ENCODE measurements at regions not wholly inside any gene's neighbourhood (a gene's known extent, or its start where the extent isn't known, plus 50 kb on each side); places are given as distances from the start of the nearest gene placed in this dataset.
A peak's percentile ranks its signal among the peaks of the same experiment; 100 is the strongest.

- Histone ChIP-seq H3K4me1 (ENCODE audit: control insufficient read depth, insufficient read depth, low read length) (no peaks in the 10 kb centered on the region), H3K27ac (ENCODE audit: low read depth, low read length) (no peak overlapping the region), H3K4me3 (ENCODE audit: low read length) (no peak overlapping the region), H3K36me3 (ENCODE audit: control insufficient read depth, insufficient read depth, low read length) (no peaks in the 10 kb centered on the region), H3K27me3 (ENCODE audit: control insufficient read depth, insufficient read depth, low read length) (no peaks in the 10 kb centered on the region), H3K9ac (ENCODE audit: low read length) (no peak overlapping the region)
Measured at GRCh38 chr20:23223908-23224580, 126.5 kb upstream of the NXT1 start.

GRCh38 chr20:23222531-23223200 is 127.9 kb upstream of the NXT1 start:
- Histone ChIP-seq H3K36me3 (ENCODE audit: control insufficient read depth, insufficient read depth, low read length) (no peaks in the 10 kb centered on the region), H3K9ac (ENCODE audit: low read length) (no peak overlapping the region), H3K4me3 (ENCODE audit: low read length) (no peak overlapping the region), H3K27ac (ENCODE audit: low read depth, low read length) (no peak overlapping the region), H3K4me1 (ENCODE audit: control insufficient read depth, insufficient read depth, low read length) (no peaks in the 10 kb centered on the region), H3K27me3 (ENCODE audit: control insufficient read depth, insufficient read depth, low read length) (no peaks in the 10 kb centered on the region)

GRCh38 chr20:23217023-23217422 is 130.9 kb upstream of the CD93 start:
- Histone ChIP-seq H3K4me1 (ENCODE audit: control insufficient read depth, insufficient read depth, low read length) (no peaks in the 10 kb centered on the region), H3K4me3 (ENCODE audit: low read length) (no peak overlapping the region), H3K27me3 (ENCODE audit: control insufficient read depth, insufficient read depth, low read length) (no peaks in the 10 kb centered on the region), H3K9ac (ENCODE audit: low read length) (no peak overlapping the region), H3K27ac (ENCODE audit: low read depth, low read length) (no peak overlapping the region), H3K36me3 (ENCODE audit: control insufficient read depth, insufficient read depth, low read length) (no peaks in the 10 kb centered on the region)

- Histone ChIP-seq H3K4me3 (ENCODE audit: low read length) (no peak overlapping the region), H3K27me3 (ENCODE audit: control insufficient read depth, insufficient read depth, low read length) (no peaks in the 10 kb centered on the region), H3K27ac (ENCODE audit: low read depth, low read length) (no peak overlapping the region), H3K4me1 (ENCODE audit: control insufficient read depth, insufficient read depth, low read length) (no peaks in the 10 kb centered on the region), H3K9ac (ENCODE audit: low read length) (no peak overlapping the region), H3K36me3 (ENCODE audit: control insufficient read depth, insufficient read depth, low read length) (no peaks in the 10 kb centered on the region)
Measured at GRCh38 chr20:23215344-23215995, 129.3 kb upstream of the CD93 start.

GRCh38 chr20:23214903-23215302 is 128.8 kb upstream of the CD93 start:
- no peaks in the 10 kb centered on the region for H3K4me1 ChIP-seq (ENCODE audit: control insufficient read depth, insufficient read depth, low read length)
- no peaks in the 10 kb centered on the region for H3K27me3 ChIP-seq (ENCODE audit: control insufficient read depth, insufficient read depth, low read length)
- no peak overlapping the region for H3K4me3 ChIP-seq (ENCODE audit: low read length)
- H3K9ac ChIP-seq (ENCODE audit: low read length) = no peak overlapping the region
- no peak overlapping the region for H3K27ac ChIP-seq (ENCODE audit: low read depth, low read length)
- no peaks in the 10 kb centered on the region for H3K36me3 ChIP-seq (ENCODE audit: control insufficient read depth, insufficient read depth, low read length)

GRCh38 chr20:23212464-23212995 is 126.4 kb upstream of the CD93 start:
- H3K36me3 ChIP-seq (ENCODE audit: control insufficient read depth, insufficient read depth, low read length) = no peaks in the 10 kb centered on the region
- no peak overlapping the region for H3K27ac ChIP-seq (ENCODE audit: low read depth, low read length)
- H3K27me3 ChIP-seq (ENCODE audit: control insufficient read depth, insufficient read depth, low read length) = no peaks in the 10 kb centered on the region
- no peak overlapping the region for H3K9ac ChIP-seq (ENCODE audit: low read length)
- H3K4me3 ChIP-seq (ENCODE audit: low read length) = no peak overlapping the region
- H3K4me1 ChIP-seq (ENCODE audit: control insufficient read depth, insufficient read depth, low read length) = no peaks in the 10 kb centered on the region

- Histone ChIP-seq H3K27ac (ENCODE audit: low read depth, low read length) (no peak overlapping the region), H3K4me1 (ENCODE audit: control insufficient read depth, insufficient read depth, low read length) (no peaks in the 10 kb centered on the region), H3K36me3 (ENCODE audit: control insufficient read depth, insufficient read depth, low read length) (no peaks in the 10 kb centered on the region)
Measured at GRCh38 chr20:23212011-23212410, 125.9 kb upstream of the CD93 start.

GRCh38 chr20:23211164-23211563 is 125.0 kb upstream of the CD93 start:
- Histone ChIP-seq H3K4me3 (ENCODE audit: low read length) (no peak overlapping the region), H3K9ac (ENCODE audit: low read length) (no peak overlapping the region), H3K27me3 (ENCODE audit: control insufficient read depth, insufficient read depth, low read length) (no peaks in the 10 kb centered on the region), H3K4me1 (ENCODE audit: control insufficient read depth, insufficient read depth, low read length) (peaks cover 5% of the 10 kb centered on the region), H3K36me3 (ENCODE audit: control insufficient read depth, insufficient read depth, low read length) (no peaks in the 10 kb centered on the region), H3K27ac (ENCODE audit: low read depth, low read length) (no peak overlapping the region)

More at GRCh38 chr20:23212011-23212410, 125.9 kb upstream of the CD93 start:
- no peak overlapping the region for H3K4me3 ChIP-seq (ENCODE audit: low read length)
- H3K9ac ChIP-seq (ENCODE audit: low read length) = no peak overlapping the region
- H3K27me3 ChIP-seq (ENCODE audit: control insufficient read depth, insufficient read depth, low read length) = no peaks in the 10 kb centered on the region

- Histone ChIP-seq H3K27me3 (ENCODE audit: control insufficient read depth, insufficient read depth, low read length) (no peaks in the 10 kb centered on the region), H3K9ac (ENCODE audit: low read length) (no peak overlapping the region), H3K4me3 (ENCODE audit: low read length) (no peak overlapping the region), H3K27ac (ENCODE audit: low read depth, low read length) (no peak overlapping the region), H3K4me1 (ENCODE audit: control insufficient read depth, insufficient read depth, low read length) (peaks cover 20% of the 10 kb centered on the region), H3K36me3 (ENCODE audit: control insufficient read depth, insufficient read depth, low read length) (no peaks in the 10 kb centered on the region)
Measured at GRCh38 chr20:23207826-23208540, 121.9 kb upstream of the CD93 start.

GRCh38 chr20:23206995-23207394 is 120.9 kb upstream of the CD93 start:
- no peak overlapping the region for H3K9ac ChIP-seq (ENCODE audit: low read length)
- no peaks in the 10 kb centered on the region for H3K27me3 ChIP-seq (ENCODE audit: control insufficient read depth, insufficient read depth, low read length)
- no peaks in the 10 kb centered on the region for H3K36me3 ChIP-seq (ENCODE audit: control insufficient read depth, insufficient read depth, low read length)
- H3K4me3 ChIP-seq (ENCODE audit: low read length) = no peak overlapping the region
- H3K4me1 ChIP-seq (ENCODE audit: control insufficient read depth, insufficient read depth, low read length) = peaks cover 20% of the 10 kb centered on the region
- no peak overlapping the region for H3K27ac ChIP-seq (ENCODE audit: low read depth, low read length)

GRCh38 chr20:23206061-23206460 is 119.9 kb upstream of the CD93 start:
- Histone ChIP-seq H3K27me3 (ENCODE audit: control insufficient read depth, insufficient read depth, low read length) (no peaks in the 10 kb centered on the region), H3K9ac (ENCODE audit: low read length) (no peak overlapping the region), H3K36me3 (ENCODE audit: control insufficient read depth, insufficient read depth, low read length) (no peaks in the 10 kb centered on the region), H3K27ac (ENCODE audit: low read depth, low read length) (peak overlapping the region; percentile 78), H3K4me3 (ENCODE audit: low read length) (peak overlapping the region; percentile 9), H3K4me1 (ENCODE audit: control insufficient read depth, insufficient read depth, low read length) (peaks cover 20% of the 10 kb centered on the region)

- Histone ChIP-seq H3K4me3 (ENCODE audit: low read length) (peak overlapping the region; percentile 9), H3K9ac (ENCODE audit: low read length) (no peak overlapping the region), H3K27ac (ENCODE audit: low read depth, low read length) (peak overlapping the region; percentile 78), H3K36me3 (ENCODE audit: control insufficient read depth, insufficient read depth, low read length) (no peaks in the 10 kb centered on the region), H3K4me1 (ENCODE audit: control insufficient read depth, insufficient read depth, low read length) (peaks cover 20% of the 10 kb centered on the region), H3K27me3 (ENCODE audit: control insufficient read depth, insufficient read depth, low read length) (no peaks in the 10 kb centered on the region)
Measured at GRCh38 chr20:23205611-23206041, 119.5 kb upstream of the CD93 start.

Measured in rectal smooth muscle tissue (tissue), 1 donor.